AML-193 (cell line): ENCODE measurements at regions not wholly inside any gene's neighbourhood (a gene's known extent, or its start where the extent isn't known, plus 50 kb on each side); places are given as distances from the start of the nearest gene placed in this dataset.
"Not testable (repeated sequence)": the region's sequence is repeated elsewhere in the genome, so short reads cannot be mapped to it uniquely, and the experiment has no call there.

ENCODE experiments used
- DNase-seq, 2 experiments: peaks; one replicate each; lab custom pipeline; 2025; lab: John Stamatoyannopoulos, UW

DNA sequence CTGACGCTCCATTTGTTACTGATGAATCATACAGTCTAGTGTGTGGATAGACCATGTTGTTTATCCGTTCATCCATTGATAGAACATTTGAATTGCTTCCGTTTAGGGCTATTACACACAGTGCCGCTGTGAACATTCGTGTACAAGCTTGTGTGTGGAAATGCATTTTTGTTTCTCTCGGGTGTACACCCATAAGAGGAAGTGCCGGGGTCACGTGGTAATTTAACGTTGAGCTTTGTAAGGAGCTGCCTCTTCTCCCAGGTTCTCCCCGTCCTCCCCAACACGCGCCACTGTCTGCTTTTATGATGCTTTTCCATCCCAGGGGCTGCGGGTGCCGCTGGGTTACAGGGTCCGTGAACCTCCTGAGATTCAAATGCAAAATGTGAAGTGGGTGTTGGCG, 142.3 kb downstream of the IGLL1 start:
- DNase-seq: no peak

DNA sequence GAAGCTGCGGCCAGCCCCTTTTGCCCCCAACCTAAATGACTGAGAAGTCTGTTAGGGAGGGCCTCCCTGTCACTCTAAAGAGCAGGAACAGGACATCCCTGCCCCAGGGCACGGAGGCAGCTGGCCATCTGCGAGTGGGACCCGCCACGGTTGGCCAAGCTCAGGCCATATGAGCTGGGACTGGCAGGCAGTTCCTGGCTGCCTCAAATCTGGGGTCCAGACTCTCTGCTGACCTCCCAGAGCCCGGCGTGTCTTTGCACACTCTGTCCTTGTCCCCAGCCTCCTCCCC, 143.0 kb downstream of the IGLL1 start:
- DNase-seq: not testable (repeated sequence)

DNA sequence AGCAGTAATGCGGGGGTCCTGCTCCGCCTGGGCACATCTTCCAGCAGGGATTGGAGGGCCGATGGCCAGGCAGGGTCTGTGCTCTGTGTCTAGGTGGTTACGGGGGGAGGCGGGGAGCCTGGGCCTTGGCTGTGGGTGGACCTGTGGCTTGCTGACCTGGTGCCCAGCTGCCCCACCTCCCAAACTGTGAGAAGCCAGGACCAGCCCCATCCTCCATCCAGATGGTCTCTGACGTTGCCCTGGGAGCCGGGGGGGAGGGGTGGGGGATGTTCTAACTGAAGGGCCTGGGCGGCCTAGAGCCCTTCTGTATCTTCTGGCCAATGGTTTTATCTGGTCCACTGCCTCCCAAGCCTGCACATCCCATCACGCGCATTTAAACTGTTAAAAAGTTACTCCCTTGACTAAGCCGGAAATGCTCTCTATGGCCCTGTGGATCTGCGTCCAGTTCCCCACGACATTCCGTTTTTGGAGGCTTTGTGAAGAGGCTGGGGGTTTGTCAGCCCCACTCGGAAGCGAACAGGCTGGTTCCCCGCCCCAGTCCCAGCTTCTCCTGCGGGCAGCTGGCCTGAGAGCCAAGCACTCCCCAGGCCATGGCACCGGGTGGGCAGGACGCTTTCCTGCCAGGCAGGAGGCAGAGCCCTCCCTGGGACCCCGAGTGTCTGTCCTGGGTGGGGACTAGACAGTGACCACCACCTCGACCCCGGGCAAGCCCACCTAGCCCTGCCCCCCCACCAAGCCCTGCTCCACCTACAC, 143.6 kb downstream of the IGLL1 start:
- DNase-seq: not testable (repeated sequence)

DNA sequence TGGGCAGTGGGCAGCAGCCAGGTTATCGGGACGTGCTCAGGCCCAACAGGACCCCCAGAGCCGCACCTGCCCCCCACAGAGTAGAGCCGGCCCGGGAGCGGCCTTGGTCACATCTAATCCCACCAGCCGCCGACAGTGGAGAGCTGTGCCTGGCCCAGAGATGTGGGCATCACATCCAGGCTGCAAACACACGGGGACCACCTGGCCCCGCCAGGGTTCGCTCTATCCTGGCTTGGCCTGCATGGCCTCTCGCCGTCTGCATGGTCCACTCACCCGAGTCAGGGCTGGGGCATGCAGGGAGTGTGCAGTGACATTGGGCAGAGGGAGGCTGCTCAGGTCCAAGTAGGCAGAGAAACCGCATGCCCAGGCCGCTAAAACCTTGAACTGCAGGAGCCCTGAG, 144.9 kb downstream of the IGLL1 start:
- not testable (repeated sequence) for DNase-seq

DNA sequence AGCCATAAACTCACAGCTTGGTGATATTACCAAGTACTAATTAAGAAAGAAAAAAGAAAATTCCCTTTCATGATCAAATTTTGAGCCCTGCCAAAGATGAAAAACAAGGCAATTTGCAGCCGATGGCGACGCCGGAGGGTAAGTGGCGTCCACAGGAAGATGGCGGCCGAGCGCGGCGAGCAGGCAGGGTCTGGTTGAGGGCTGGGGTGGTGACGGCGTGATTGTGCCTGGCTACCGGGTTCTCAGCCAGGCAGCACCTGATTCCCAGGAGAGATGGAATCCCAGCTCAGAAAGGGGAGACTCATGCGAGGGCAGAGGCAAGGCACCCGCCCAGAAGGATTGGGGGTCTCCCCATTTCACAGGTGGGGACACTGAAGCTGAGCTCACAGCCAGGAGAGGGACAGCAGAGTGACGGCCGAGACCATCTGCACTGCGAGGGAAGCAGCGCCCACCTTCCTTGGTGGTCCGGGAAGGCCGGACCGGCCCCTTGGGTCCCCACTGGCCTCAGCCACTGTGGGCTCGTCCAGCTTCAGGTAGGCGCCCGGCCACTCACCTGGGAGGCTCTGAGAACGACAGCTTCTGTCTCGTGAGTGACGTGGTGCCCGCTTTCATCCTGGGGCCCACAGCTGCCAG, 145.8 kb downstream of the IGLL1 start:
- DNase-seq: not testable (repeated sequence)

DNA sequence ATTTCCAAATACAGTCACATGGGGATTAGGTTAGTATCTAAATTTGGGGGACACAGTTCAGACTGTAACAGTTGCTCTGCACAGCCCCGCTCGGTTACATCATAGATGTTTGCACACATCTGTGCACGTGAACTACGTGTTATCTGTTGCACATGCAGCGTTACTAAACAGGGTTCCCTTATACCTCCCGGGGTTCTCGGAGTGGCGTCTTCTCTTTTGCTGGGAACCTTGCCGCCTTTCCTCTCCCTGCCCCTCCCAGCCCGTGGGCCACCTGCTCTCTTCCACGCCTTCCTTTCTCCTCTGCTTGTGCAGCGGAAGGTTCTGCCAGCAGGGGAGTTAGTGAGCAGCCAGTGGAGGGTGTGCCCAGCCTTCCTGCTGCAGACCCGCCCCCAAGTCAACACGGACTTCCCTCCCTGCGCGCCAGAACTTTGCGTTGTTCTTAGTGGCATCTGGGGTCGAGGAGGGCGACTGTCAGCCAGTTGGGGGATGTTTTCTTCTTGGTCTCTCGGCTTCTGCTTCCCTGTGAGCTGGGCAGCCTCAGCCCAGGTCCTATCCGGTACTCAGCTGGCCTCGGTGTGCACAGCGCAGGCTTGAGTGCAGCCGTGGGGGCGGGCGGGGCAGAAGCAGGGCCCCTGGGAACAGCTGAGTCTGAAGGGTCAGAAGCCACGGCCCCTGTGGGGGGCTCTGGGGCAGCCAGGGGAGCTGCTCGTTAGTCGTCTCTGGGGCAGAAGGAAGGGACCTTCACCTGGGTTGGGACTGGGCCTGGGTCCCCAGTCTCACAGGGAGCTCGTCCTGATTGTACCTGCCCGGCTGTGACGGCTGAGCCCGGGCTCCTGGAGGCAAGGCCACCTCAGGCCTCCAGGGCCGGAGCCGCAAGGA, 146.7 kb downstream of the IGLL1 start:
- DNase-seq: peak; percentile 4 to 15

DNA sequence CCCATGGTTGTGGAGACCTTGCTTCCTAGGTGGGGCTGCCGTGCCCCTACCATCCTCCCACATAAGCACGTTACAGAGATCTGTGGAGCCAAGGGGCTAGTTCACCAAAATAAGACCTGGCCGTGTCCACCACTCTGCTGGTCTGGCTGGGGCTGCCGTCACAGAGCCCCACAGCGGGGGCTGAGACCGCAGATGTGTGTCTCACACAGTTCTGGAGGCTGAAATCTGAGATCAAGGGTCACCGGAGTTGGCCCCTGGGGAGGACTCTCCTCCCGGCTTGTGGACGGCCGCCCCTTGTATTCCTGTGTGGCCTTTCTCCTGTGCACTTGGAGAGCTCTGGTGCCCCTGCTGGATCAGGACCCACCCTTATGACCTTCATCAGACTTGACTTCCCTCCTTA, 147.4 kb downstream of the IGLL1 start:
- DNase-seq: not testable (repeated sequence)

DNA sequence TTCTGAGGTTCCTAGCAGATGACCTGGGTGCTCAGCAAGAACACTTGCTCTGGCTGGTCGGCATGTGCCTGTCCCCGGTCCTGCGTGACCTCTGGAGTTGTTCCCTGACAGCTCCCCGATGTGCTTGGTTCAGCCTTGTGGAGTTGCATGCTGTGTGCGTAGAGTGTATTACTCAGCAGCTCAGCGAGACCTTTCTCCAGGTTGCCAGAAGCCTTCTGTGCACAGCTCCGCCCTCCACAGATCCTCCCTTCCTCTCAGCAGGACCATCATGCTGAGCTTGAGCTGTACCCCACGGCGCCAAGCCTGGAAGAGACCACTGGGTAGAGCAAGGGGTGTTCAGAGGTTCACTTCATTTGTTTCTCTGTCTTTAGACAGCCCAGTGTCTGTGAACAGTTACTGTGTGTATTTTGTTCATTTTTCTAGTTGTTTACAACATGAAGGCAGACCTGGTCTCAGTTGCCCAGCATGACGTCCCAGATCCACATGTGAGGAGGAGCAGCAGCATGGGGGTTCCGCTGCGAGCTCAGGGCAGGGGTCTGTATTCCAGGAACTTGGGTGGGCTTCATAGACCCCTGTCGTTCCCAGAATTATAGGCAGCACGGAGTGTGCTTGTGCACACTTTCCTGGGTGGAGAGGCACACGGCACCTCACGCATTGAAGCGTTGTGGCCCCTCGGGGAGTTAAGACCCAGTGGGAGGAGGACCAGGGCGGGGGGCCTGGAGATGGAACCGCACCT, 148.6 kb downstream of the IGLL1 start:
- DNase-seq: no peak

DNA sequence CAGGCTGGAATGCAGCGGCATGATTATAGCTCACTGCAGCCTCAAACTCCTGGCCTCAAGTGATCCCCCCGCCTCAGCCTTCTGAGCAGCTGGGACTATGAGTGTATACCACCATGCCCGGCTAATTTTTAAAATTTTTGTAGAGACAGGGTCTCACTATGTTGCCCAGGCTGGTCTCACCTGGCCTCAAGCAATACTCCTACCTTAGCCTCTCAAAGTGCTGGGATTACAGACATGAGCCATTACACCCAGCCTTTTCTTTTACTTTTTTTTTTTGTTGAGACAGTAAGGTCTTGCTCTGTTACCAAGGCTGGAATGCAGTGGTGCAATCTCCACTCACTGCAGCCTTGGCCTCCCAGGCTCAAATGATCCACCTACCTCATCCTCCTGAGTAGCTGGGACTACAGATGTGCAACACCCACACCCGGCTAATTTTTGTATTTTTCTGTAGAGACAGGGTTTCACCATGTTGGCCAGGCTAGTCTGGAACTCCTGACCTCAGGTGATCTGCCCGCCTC, 155.5 kb downstream of the IGLL1 start:
- DNase-seq: not testable (repeated sequence)

DNA sequence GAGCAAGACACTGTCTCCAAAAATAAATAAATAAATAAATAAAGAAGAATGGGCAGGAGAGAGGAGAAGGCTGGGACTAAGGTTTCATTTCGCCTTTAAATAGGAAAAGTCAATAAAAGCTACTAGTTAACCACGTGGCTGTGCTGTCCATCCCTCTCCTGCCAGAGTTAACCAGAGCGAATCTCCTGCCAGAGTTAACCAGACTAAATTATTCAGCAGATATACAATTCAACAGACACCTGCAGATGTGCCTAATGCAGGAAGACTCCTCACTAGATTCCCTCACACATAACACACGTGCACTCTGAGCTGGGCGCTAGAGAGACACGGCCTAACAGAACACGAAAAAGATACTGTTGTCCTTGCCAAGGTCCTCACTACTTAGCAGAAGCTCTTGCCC, 156.1 kb downstream of the IGLL1 start:
- DNase-seq: no peak

DNA sequence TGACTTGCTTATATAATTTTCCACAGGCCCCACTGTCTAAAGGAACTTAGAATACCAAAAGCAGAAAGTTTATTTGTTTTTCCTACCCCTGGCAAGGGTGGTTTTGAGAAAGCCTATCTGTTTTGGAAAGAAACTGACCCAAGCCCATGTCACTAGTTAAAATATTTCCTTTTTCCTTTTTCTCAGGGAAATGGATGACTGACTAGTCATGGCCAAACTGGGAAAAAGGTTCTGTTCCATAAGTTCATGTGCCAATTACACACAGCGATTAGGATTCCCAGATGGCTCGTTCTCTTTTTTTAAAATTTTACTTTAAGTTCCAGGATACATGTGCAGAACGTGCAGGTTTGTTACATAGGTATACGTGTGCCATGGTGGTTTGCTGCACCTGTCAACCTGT, 157.8 kb downstream of the IGLL1 start:
- not testable (repeated sequence) for DNase-seq

DNA sequence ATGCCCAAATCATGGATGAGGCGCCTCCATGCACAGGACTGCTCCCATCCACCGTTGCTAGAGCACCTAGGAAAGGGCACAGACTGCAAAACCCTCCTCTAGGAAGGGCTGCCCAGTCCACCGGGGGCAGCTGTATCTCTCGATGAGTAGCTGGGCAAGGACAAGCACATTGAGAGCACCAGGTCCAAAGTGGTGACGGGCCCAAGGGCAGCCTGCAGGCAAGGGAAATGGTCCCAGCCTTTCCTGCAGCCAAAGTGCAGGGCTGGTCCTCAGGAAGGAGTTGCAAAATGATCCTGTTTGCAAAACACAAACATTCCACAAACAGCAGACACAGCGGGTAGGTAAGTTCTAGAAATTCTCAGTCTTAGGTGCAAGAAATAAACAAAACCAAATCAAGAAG, 158.8 kb downstream of the IGLL1 start:
- DNase-seq: not testable (repeated sequence)

DNA sequence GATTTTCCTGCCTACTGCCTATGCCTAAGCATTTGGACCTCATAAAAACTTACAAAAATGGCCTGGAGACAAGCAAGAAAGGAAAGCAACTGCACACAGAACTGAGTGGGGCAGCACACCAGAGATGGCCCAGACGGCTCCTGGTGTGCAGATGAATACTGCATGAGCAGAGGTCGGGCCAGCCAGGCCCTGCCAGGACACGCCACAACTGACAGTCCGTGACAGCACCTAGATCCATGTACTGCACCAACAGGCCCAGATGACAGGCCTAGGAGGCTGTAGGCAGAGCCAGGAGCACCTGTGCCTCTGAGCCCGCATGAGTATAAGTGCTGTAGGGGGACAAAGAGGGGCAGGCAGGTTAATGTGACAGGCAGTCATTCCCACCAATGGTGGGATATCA, 160.2 kb downstream of the IGLL1 start:
- DNase-seq: no peak

DNA sequence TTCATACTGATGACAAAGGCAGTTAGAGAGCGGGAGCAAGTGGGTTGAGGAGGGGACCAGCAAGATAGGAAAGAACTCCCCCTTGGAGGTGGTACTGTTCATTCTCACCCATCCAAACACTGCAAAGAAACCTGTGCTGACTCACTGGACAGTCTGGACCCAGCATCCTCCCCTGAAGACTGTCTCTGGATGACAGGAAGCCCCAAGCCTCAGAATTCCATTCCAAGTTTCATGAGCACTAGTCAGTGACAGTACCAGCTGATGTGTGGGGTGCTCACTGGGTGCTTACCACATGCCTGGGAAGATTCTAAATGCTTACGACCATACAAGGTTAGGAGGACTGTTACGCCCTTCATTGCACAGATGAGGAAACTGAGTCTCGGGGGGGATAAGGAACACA, 160.9 kb downstream of the IGLL1 start:
- no peak for DNase-seq

DNA sequence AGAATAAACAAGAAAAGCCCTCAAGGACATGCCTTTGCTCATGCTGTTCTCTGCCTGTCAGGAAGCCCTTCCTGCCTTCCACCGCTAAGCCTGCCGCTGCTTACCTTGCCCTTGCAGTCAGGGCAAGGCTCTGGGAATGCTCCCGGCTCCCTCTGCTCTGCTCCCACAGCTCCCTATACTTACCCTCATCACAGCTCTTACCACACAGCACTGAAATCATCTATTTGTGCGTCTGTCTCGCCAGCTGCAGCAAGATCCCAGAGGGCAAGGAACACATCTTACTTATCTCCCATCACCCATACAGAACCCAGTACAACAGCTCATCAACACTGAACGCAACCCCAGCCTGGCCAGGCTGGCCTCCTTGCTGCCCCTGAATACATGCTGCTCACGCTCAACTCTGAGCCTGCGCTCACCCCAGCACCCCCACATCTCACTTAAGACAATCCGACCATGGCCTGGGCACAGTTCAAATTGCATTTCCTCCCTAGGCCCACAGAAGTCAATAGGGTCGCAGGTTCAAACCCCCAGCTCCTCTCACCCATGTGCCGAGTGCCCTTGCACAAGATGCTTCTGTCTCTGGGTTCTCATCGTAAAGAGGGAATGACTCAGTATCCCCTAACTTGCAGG, 161.8 kb downstream of the IGLL1 start:
- DNase-seq: no peak

DNA sequence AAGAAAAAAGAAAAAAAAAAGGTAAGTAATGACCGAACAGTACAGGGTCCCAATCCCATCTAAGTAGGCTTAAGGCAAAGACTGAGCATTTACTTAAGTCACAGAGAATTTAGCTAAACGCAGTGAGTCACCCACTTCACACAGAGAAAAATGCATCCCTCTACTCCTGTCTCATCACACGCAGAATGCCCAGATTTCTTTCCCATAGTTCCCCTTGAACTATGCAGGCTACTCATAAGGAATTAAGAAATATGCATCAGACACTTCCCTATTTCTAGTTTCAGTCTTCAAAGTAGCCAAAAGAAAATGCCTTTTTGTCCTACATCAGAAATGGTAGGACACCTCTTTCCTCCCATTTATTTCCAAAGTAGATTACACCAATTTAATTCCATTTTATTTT, 162.8 kb downstream of the IGLL1 start:
- DNase-seq: not testable (repeated sequence)

DNA sequence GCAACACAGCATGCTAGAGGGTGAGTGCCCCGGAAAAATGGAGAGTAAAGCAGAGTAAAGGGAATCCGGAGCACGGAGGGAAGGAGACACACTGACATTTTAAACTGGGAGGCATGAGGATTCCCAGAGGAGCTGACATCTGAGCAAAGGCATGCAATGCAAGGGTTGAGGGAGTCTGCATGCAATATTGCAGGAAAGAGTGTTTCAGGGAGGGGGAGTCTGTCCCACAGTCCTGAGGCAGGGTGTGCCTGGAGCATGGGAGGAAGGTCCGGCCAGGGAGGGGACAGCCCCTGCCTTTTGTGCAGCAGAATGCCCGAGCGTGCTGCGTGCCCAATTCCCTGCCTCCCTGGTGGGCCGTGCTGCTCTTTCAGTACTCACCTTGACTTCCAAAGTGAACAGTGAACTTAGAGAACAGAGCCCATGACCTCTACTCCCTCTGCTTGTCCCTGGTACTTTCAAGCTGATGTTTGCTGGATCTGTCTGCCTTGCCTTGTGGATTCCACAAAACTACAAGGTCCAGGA, 163.9 kb downstream of the IGLL1 start:
- DNase-seq: not testable (repeated sequence)

DNA sequence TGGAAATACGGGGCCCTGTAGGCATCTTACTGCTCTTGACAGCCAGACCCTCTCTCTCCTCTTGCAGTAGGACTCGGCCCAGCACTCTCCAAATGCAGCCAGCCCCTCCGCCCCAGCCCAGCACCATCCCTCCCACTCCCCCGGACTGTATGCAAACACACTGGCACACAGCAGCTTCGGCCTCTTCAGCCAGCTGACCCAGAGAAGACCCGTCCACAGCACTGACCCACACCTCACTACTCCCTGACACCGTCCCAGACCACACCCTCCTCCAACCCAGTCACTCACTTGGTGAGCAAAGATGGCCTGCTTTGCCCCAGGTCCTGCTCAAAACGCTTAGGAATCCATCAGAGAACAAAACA, 164.6 kb downstream of the IGLL1 start:
- DNase-seq: no peak

DNA sequence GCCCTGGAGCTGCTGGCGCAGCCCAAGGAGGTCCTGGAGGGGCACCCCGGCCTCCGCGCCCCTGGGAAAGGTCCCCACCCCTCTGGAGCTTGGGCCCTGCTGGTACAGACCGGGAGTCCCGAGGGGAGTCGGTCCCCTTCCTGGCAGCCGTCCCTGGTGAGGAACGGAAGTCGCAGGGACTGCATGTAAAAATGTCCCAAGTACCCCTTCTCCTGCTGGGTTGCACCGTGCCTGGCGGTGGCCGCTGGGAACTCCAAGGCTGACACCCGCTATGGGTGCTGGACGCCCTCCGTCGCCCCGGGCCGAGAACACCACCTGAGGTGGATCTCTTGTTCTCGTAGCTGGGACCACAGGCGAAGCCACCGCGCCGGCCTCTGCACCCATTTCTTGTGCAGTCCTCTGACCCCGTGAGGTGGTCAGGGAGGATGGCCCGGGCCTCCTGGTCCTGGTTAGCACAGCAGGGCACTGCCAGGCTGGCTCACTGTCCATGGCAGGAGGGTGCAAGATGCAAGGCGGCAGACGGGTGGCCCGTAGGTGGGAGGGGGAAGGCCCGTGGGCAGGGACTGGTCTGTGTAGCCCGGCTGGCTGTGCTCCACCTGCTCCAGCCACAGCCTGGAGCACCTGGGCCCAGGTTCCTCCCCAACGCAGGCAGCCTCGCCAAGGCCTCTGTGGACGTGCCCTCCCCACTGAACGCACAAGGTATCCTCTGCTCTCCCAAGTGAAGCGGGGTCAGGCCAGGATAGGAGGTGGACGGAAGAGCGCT, 165.2 kb downstream of the IGLL1 start:
- no peak for DNase-seq

DNA sequence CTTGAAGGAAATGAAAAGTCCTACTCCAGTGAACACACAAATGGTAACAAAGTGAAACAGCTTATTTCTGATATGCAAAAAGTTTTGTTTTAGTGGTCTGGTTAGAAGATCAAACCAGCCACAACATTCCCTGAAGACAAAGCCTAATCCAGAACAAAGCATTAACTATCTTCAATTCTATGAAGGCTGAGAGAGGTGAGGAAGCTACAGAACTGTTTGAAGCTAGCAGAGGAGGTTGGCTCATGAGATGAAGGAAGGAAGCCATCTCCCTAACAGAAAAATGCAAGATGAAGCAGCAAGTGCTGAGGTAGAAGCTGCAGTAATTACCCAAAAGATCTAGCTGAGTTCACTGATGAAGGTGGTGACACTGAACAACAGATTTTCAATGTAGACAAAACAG, 168.4 kb downstream of the IGLL1 start:
- DNase-seq: no peak

DNA sequence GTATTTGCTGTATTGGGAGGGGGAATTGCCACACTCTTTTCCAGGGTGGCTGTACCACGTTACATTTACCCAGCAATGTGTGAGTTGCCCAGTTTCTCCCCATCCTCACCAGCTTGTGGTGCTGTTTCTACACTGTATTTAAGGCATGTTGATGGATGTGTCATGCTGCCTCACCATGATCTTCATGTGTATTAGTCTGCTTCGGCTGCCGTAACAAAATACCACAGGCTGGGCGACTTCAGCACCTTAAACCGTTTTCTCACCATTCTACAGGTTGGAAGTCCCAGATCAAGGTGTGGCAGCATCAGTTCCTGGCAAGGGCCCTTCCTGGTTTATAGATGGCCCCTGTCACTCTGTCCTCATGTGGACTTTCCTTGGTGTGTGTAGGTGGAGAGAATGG, 169.7 kb downstream of the IGLL1 start:
- no peak for DNase-seq
